Panc1 (cell line): ENCODE measurements at regions not wholly inside any gene's neighbourhood (a gene's known extent, or its start where the extent isn't known, plus 50 kb on each side); places are given as distances from the start of the nearest gene placed in this dataset.

Experiments
- ATAC-seq: fragments of 200-7000 bp; cut with Tn5 transposase; 2 replicates; pipeline ENCODE4 v1.9.1; 2020; ENCODE audit warnings: mild to moderate bottlenecking, moderate library complexity
- BruUV-seq: library from RNA; stranded (reverse); fragments of 400-500 nt; replicated peaks from 2 replicates; lab custom pipeline; 2021; lab: Mats Ljungman, UMichigan
- CTCF ChIA-PET: fragments of 300-600 bp; sonication (Branson Sonifier 250); formaldehyde crosslinking; loops from one replicate; lab custom pipeline; 2022; ENCODE audit warnings: antibody characterized with exemption; lab: Charles Lee
- POLR2A ChIA-PET: fragments of 300-600 bp; sonication (Branson Sonifier 250); formaldehyde crosslinking; loops from one replicate; lab custom pipeline; 2022; ENCODE audit warnings: antibody characterized with exemption; lab: Charles Lee
- DNase-seq: peaks from one replicate; pipeline ENCODE4 v3.0.0-alpha.2; 2010; ENCODE audit warnings: low read depth, low spot score
- H3K27ac ChIP-seq: 2 replicates; pipeline ENCODE4 v1.5.1; 2011; ENCODE audit warnings: mild to moderate bottlenecking, low read length, inconsistent platforms
- H3K27me3 ChIP-seq: fragments of 200-500 bp; sonication (Bioruptor generic); 2 replicates; pipeline ENCODE4 v1.6.0; 2014; ENCODE audit warnings: low read length, inconsistent platforms; ENCODE audit not compliant: control insufficient read depth, insufficient read depth
- H3K36me3 ChIP-seq: fragments of 200-500 bp; sonication (Bioruptor generic); 2 replicates; pipeline ENCODE4 v1.5.1; 2014; ENCODE audit warnings: inconsistent platforms, mild to moderate bottlenecking, low read length, moderate library complexity; ENCODE audit not compliant: control insufficient read depth, insufficient read depth
- H3K4me1 ChIP-seq: 2 replicates; pipeline ENCODE4 v1.5.1; 2011; ENCODE audit warnings: inconsistent platforms, mild to moderate bottlenecking, low read length, moderate library complexity; ENCODE audit not compliant: control insufficient read depth, insufficient read depth
- H3K4me3 ChIP-seq, 2 experiments: 2 replicates each; pipeline ENCODE4 v1.5.1; 2011 to 2012; ENCODE audit warnings: low read depth in 2 of 2, low read length in 2 of 2, mild to moderate bottlenecking in 2 of 2, inconsistent platforms in 1 of 2, moderate library complexity in 1 of 2
- H3K9me3 ChIP-seq: fragments of 200-500 bp; sonication (Bioruptor generic); 2 replicates; pipeline ENCODE4 v1.5.1; 2014; ENCODE audit warnings: low read depth, mild to moderate bottlenecking, inconsistent platforms, low read length, moderate library complexity; ENCODE audit not compliant: control insufficient read depth, insufficient read depth
- CTCF ChIP-seq: fragments of 450-650 bp; IDR thresholded peaks from 2 replicates; pipeline ENCODE4 v1.5.1; 2017; ENCODE audit warnings: mild to moderate bottlenecking
- POLR2AphosphoS5 ChIP-seq: IDR thresholded peaks from 2 replicates; pipeline ENCODE4 v1.6.1; 2012; ENCODE audit warnings: mild to moderate bottlenecking, low read depth, low read length, moderate library complexity
- SIN3A ChIP-seq: IDR thresholded peaks from 2 replicates; pipeline ENCODE4 v1.6.1; 2012; ENCODE audit warnings: low read depth, mild to moderate bottlenecking, low read length, moderate library complexity, borderline replicate concordance; ENCODE audit not compliant: insufficient read depth
- TCF7L2 ChIP-seq: IDR thresholded peaks from 2 replicates; pipeline ENCODE4 v1.6.1; 2011; ENCODE audit warnings: mild to moderate bottlenecking, low read depth, low read length, inconsistent platforms
- in situ Hi-C: cut with HindIII; loops from 2 replicates; pipeline ENCODE4 v1.10.0; 2016; ENCODE audit warnings: low sequenced_read_pairs, low pct_unique_long_range_greater_than_20kb
- intact Hi-C: fragments of 100-400 bp; cut with micrococcal nuclease; formaldehyde crosslinking; loops from one replicate; pipeline ENCODE4 v1.10.0; 2022; ENCODE audit not compliant: unreplicated experiment
- TF ChIP-seq, protein P1 (sequence below), 2 experiments: IDR thresholded peaks; 2 replicates each; pipeline ENCODE4 v1.6.1; 2011 to 2012; ENCODE audit warnings: low read depth in 2 of 2, control low read depth in 1 of 2, low read length in 1 of 2, mild to moderate bottlenecking in 1 of 2, moderate library complexity in 1 of 2; ENCODE audit not compliant: insufficient read depth in 1 of 2

DNA sequence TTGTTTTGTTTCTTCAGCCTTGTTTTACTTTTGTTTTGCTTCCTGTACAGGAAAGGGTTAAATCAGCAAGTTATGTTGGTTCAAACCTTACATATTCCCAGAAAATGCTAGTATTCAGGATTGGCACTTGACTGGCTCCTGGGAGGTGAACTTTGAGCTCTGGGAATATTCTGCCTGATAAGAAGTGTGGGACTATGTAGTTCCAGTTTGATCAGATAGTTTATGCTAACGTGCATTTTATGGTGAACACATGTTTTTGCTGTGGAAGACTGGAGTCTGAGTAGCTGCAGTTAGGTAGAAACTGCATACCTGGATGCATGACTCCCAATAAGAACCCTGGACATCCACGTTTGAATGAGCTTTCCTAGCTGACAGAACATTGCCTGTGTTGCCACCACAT is 603.1 kb upstream of the HS6ST1 start:
- no peaks in the 10 kb centered on the region for H3K36me3 ChIP-seq
- H3K4me1 ChIP-seq: no peaks in the 10 kb centered on the region
- BruUV-seq: no TSS peak
- H3K27ac ChIP-seq: no peak overlapping the region
- H3K4me3 ChIP-seq: no peak overlapping the region
- ChIA-PET CTCF (no interaction called here), POLR2A (no interaction called here)
- in situ Hi-C loops (no loop called here), intact Hi-C loops (no loop called here)
- no peak for ATAC-seq
- TF ChIP-seq POLR2AphosphoS5 (no peak), TCF7L2 (no peak), CTCF (no peak), SIN3A (no peak)
- TF ChIP-seq, protein P1, sequence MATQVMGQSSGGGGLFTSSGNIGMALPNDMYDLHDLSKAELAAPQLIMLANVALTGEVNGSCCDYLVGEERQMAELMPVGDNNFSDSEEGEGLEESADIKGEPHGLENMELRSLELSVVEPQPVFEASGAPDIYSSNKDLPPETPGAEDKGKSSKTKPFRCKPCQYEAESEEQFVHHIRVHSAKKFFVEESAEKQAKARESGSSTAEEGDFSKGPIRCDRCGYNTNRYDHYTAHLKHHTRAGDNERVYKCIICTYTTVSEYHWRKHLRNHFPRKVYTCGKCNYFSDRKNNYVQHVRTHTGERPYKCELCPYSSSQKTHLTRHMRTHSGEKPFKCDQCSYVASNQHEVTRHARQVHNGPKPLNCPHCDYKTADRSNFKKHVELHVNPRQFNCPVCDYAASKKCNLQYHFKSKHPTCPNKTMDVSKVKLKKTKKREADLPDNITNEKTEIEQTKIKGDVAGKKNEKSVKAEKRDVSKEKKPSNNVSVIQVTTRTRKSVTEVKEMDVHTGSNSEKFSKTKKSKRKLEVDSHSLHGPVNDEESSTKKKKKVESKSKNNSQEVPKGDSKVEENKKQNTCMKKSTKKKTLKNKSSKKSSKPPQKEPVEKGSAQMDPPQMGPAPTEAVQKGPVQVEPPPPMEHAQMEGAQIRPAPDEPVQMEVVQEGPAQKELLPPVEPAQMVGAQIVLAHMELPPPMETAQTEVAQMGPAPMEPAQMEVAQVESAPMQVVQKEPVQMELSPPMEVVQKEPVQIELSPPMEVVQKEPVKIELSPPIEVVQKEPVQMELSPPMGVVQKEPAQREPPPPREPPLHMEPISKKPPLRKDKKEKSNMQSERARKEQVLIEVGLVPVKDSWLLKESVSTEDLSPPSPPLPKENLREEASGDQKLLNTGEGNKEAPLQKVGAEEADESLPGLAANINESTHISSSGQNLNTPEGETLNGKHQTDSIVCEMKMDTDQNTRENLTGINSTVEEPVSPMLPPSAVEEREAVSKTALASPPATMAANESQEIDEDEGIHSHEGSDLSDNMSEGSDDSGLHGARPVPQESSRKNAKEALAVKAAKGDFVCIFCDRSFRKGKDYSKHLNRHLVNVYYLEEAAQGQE (IDR thresholded peaks at IDR 0.05; ENCODE audit: insufficient read depth in 1 of 2, low read depth in 2 of 2, low read length in 1 of 2): no peak
- H3K27me3 ChIP-seq: no peaks in the 10 kb centered on the region
- no peak for DNase-seq
- H3K9me3 ChIP-seq: no peaks in the 10 kb centered on the region

GRCh38 chr2:128922154-128922553 is 603.5 kb upstream of the HS6ST1 start:
- Histone ChIP-seq H3K27ac (no peak overlapping the region), H3K36me3 (no peaks in the 10 kb centered on the region), H3K9me3 (no peaks in the 10 kb centered on the region), H3K4me3 (no peak overlapping the region), H3K27me3 (no peaks in the 10 kb centered on the region), H3K4me1 (no peaks in the 10 kb centered on the region)
- CTCF ChIA-PET: no interaction called here
- no peak for DNase-seq
- BruUV-seq: no TSS peak
- POLR2A ChIA-PET: no interaction called here
- no peak for ATAC-seq
- intact Hi-C loops: no loop called here
- in situ Hi-C loops: no loop called here
- TF ChIP-seq POLR2AphosphoS5 (no peak), TCF7L2 (no peak), SIN3A (no peak), CTCF (no peak)
- TF ChIP-seq, protein P1 (IDR thresholded peaks at IDR 0.05; ENCODE audit: insufficient read depth in 1 of 2, low read depth in 2 of 2, low read length in 1 of 2): no peak
